ENCODE measurements at regions not wholly inside any gene's neighbourhood (a gene's known extent, or its start where the extent isn't known, plus 50 kb on each side); places are given as distances from the start of the nearest gene placed in this dataset.

DNA sequence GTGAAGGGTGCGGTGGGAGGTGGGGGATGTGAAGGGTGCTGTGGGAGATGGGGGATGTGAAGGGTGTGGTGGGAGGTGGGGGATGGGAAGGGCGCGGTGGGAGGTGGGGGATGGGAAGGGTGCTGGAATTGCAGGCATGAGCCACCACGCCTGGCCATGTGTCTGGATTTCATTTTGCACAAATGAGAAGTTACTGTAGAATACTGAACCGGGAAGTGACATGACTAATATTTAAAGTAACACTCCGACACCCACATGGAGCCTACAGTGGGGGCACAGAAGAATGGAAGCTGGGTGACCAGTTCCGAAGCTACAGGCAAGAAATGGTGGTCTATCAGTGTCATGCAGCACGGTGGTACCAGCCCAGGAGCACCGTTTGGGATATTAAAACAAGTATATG is 69.9 kb upstream of the SPTLC1 start:
- DNase-seq = no peak

DNA sequence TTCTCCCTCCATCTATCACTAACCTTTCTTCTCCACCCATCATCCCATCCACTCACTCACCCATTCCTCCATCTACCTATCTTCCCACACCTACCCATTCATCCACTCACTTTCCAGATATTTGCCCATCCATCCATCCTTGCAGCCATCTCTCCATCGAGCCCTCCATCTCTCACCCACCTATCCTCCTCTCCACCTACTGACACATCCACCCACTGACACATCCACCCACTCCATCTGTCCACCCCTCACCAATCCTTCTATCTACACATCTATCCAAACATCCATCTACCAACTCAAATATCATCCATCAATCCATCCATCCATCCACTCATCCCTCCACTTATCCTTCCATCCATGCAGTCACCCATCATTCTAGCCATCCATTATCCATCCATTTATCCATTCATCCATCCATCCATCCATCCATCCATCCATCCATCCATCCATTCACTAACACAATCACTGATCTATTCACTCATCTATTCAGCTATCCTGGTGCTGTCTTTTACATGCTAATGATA is 68.9 kb upstream of the SPTLC1 start:
- DNase-seq = no peak

DNA sequence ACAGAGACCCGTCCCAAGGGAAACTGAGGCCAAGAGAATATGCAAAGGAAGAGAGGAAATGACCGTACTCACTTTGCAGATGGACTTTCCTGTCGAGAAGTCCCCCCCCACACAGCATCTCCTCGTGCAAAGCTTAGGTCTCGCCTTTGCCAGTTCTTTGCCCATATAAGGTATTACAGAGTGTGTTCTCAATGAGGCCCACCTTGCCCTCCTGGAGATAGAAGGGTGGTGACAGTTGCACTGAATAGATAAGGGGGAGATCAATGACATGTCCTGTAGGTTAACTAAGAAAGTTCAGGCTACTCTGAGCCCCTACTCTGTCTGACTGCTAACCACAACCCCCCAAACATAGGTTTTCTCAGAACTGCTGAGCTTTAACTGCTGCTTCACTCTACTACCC is 68.2 kb upstream of the SPTLC1 start:
- no peak for DNase-seq

DNA sequence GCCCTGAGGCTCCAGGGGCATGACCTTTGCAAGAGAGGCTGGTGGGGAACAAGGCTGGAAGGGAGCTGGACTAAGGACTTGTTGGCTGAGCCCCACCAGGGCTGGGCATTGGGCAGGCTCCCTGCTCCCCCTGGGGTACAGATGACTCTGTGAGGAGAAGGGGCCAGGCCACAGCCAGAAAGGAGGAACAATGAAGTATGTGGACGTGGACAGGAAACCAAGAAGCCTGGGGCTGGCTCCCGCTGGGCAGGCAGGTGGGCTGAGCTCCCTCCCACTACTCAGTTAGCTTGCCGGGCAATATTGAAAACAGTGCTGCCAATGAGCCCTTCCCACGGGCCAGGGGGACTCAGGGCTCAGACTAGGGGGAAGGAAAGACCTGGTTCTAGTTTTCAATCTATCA is 66.1 kb upstream of the SPTLC1 start:
- DNase-seq = no peak

DNA sequence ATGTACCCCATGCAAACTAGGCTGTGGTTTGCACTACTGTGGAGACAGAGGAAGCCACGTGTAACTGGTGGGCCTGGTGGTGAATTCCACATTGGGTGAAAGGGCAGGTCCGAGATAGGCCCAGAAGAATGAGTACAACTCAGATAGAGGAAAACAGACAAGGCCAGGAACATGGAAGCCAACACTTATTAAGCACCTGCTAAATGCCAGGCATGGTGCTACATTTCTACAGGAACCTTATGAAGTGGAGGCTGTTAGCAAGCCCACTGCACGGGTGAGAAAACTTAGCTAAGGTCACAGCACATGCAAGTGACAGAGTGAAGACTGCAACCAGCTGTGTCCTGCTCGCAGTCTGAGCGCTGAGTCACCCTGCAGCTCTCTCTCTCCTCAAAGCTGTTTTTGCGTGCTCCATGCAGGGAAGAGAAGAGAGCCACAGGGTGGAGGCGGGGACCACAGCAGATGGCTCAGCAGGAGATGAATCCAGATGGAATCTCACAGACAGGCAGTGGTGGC is 65.5 kb upstream of the SPTLC1 start:
- peak; percentile 18 for DNase-seq

DNA sequence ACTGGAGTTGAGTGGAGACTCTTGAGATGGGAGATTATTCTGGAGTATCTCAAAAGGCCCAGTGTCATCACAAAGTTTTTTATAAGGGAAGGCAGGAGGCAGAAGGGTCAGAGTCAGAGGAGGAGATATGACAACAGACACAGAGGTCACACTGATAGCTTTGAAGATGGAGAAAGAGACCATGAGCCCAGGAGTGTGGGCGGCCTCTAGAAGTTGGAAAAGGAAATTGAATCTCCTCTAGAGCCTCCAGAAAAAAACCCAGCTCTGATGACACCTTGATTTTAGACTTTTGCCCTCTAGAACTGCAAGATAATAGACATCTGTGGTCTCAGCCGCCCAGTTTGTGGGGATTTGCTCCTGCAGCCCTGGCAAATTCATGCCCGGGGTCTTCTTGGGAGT is 64.8 kb upstream of the SPTLC1 start:
- no peak for DNase-seq

DNA sequence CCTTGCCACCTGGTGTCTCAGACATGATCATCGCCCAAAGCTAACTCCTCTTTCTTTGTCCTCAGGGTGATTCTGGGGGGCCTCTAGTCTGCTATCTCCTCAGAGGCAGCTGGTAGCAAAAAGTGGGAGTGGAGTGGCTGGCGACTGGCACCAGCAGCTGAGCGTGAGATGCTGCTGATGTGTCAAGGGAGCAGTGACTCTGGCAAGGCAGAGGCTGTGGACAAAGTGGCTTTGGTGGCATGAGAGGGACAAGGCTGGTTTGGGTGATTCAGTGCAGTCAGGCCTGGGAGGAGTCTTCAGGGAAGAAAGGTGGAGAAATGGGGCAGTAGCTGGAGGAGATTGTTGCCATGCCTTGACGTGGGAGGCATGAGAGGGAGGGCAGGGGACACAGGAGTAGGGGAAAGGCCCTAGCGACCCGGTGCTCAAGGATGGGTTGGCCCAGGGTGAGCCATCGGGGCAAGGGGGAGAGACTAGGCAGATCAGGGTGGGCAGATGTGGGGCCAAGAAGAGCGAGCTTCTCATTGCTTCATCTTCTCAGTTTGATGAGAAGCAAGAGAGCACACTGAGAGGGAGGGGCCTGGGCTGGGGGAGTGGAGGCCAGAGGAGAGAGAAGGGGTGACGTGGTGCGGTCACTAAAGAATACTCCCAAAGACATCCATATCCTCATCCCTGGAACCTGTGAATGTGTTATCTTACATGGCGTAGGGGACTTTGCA is 64.2 kb upstream of the SPTLC1 start:
- DNase-seq = no peak

DNA sequence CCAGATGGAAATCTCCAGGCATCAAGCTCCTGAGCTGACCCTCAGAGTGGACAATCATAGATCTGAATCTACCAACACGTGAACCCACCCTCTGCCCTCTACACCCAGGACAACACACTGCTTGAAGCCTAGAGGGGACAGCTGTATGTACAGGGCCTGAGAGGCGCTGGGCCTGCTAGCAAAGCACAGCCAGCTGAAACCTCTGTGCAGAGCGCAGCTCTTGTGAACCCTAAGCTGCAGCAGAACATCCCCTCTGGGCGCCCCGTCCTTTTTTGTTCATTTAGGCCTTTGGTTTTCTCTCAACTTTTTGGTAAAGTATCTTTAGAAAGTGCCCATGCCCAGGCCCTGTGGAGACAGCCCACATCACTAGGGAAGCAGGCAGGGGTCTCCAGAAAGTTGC is 62.4 kb upstream of the SPTLC1 start:
- no peak for DNase-seq

DNA sequence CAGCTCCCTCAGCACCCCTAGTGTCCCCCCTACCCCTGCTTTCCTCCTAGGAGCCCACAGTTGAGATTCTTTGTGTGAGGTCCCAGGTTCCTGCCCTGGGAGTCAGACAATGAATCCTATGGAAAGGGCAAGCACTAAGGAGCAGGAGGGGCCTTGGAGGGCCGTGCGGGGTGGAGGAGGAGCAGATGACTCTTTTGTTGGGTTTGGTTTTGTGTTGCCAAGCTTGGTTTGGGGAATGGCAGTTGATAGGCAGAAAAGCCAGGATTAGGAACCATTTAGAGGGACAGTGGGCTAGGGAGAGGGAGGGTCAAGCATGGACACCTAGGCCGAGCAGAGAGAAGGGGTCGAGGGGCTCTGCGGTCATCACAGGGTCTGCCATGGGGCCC is 61.6 kb upstream of the SPTLC1 start:
- no peak for DNase-seq

DNA sequence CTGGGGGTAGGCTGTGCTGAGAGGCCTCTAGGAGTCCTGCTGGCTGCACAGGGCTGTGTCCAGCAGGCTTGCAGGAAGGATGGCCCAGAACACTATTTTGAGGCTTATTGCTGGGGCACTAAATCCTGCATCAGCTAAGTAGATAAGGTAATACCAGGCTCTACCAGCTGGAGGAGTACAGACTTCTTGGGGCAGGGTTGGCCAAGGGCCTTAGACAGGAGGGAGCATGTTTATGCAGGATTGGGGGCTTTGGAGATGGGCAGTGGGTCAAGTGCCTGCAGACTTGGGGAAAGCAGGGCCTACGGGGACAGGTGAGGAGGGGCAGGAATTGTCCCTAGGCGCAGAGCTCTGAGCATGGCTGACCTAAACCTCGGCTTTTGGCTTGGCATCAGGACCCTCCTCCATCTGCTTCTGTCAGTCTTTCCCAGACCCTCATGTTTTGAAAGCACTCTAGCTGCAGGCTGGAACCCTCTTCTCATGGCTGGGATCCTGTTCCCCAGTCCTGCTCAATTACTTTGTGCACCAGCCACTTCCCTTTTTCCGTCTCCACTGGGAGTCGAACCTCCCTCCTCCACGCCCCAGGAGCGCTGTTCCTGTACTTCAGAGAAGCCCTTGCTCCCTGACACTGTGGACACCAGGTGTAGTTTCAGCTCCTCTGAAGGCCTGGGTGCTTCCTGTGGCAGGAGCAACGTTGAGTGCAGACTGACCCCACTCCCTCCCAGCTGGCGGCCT is 61.0 kb upstream of the SPTLC1 start:
- no peak for DNase-seq

DNA sequence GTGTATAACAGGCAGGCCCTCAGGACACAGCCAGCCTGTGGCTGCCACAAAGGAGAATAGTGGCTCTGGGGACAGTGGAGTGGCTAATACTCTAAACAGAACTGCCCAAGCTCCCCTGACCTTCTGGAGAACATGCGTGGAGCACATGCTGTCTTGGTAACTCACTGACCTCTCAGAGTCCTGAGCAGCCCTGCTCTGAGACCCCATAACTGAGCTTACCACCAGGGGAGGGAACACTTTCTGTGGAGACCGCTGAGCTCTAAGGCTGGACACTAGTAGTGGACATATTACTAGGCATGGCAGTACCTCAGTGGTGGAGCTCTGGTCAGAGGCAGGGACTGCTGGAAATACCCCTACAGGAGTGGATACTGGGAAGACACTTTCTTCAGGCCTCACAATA is 60.2 kb upstream of the SPTLC1 start:
- DNase-seq = no peak

DNA sequence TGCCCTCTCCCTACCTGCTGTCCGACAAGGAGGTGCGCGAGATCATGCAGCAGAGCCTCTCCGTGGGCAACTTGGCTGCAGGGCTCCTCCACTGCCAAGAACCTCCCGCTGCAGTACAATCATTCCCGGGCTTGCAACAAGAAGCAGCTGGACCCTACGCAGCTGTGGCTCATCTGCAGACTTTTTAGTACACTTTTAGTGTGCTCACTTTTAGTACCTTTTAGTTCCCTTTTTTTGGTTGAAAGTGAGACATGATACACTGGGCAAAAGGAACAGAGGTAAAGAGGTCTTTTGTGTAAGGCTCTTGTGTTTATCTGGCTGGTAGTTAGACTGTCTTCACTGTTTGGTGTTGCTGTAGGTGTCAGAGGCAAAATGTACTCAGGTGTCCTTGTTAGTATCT is 58.1 kb upstream of the SPTLC1 start:
- no peak for DNase-seq

DNA sequence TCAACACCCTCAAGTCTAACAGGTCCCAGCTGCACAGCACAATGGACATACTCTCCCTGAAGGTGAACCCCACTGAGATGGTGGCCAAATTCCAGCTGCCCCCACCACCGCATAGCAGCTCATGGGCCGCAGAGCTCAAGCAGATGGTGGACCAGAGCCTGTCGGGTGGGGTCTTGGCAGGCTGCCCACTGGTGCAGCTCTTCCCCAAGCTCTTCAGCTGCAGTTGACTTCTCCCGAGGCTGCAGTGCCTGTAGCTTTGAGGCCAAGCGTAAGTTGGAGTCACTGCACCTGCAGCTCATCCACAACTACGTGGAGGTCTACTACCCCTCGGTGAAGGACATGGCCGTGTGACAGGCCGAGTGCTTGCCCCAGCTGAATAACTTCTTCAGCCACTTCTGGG is 56.6 kb upstream of the SPTLC1 start:
- no peak for DNase-seq

DNA sequence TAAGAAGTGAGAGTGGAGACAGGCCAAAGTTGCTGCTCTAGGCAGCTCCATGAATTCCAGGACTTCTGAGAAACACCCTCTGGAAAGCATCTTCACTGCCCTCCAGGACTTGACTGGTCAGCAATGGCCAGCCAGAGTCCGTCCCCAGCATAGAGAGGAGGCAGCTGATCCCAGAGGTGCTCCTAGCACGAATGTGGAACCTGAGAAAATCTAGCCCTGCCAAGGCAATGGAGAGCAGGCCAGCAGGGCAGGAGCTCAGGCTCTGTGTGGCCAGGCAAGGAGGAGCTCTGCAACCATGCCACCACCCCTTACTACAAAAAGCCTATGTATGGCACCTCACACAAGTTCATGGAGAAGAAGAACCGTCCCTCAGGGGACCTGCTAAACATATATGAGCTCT is 56.1 kb upstream of the SPTLC1 start:
- DNase-seq = no peak

DNA sequence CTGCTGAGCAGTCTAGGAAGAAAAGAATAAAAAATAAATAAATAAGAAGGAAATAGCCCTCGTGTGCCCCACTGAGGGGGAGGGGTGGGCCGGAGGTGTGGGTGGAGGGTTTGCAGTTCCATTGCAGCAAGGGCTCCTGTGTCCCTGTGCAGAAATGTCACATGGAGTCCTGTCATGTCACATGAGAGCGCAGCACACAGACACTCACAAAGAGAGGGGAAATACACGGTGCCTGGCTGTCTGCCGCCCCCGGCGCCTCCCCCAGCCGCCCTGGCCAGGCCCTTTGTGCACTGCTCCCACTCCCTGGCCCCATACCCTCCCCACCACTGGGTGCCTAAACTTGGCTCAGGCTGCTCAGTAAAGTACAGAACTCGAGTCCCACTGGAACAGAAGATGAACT is 55.6 kb upstream of the SPTLC1 start:
- peak; percentile 9 for DNase-seq

DNA sequence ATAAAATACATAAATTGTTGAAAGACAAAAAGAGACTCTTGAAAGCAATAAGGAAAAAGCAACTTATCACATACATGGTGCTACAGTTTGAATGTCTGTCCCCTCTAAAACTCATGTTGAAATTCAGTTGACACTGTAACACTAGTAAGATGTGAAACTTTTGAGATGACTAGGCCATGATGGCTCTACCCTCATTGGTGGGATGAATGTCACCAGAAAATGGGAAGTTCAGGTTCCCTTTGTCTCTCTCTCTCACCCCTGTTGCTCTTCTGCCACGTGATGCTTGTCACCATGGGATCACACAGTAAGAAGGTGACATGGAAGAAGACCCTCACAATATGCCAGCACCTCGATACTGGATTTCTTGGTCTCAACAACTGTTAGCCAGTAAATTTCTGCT is 50.3 kb upstream of the SPTLC1 start:
- DNase-seq = no peak
